SU-DHL-6 (cell line): ENCODE measurements at regions not wholly inside any gene's neighbourhood (a gene's known extent, or its start where the extent isn't known, plus 50 kb on each side); places are given as distances from the start of the nearest gene placed in this dataset.

Experiments
- EZH2phosphoT487 ChIP-seq: fragments of 200-600 bp; sonication (generic), shearing (Covaris generic); conservative IDR thresholded peaks from 2 replicates; pipeline ENCODE4 v1.6.1; 2018; ENCODE audit warnings: mild to moderate bottlenecking, antibody characterized with exemption, low read length, moderate library complexity, mixed read lengths
- TF ChIP-seq, protein P1 (sequence below): fragments of 200-600 bp; sonication (generic); IDR thresholded peaks from one replicate; pipeline ENCODE4 v1.5.1; 2017; ENCODE audit warnings: antibody characterized with exemption, mild to moderate bottlenecking, low read length, moderate library complexity; ENCODE audit not compliant: insufficient read depth, poor library complexity, severe bottlenecking

DNA sequence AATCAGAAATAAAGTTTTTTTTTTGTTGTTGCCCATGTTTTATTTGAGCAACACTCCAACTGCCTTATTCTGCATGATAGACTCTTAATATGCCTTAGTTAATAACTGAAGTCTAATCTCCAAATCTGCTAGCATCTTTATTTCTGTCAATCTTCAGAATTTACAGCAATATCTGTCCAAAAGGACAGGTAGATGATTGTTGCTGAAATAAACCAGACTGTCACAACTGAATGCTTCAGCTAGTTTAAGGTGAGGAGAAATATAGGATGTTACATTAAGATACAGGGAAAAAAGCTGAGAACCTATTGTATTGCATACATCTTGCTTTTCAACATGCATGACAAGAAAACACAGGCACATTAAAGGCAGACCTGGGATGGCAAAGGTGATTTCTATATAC lies 204.3 kb downstream of the SLITRK1 start:
- TF ChIP-seq EZH2phosphoT487 = no peak
- TF ChIP-seq, protein P1, sequence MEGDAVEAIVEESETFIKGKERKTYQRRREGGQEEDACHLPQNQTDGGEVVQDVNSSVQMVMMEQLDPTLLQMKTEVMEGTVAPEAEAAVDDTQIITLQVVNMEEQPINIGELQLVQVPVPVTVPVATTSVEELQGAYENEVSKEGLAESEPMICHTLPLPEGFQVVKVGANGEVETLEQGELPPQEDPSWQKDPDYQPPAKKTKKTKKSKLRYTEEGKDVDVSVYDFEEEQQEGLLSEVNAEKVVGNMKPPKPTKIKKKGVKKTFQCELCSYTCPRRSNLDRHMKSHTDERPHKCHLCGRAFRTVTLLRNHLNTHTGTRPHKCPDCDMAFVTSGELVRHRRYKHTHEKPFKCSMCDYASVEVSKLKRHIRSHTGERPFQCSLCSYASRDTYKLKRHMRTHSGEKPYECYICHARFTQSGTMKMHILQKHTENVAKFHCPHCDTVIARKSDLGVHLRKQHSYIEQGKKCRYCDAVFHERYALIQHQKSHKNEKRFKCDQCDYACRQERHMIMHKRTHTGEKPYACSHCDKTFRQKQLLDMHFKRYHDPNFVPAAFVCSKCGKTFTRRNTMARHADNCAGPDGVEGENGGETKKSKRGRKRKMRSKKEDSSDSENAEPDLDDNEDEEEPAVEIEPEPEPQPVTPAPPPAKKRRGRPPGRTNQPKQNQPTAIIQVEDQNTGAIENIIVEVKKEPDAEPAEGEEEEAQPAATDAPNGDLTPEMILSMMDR = no peak
